ENCODE measurements at regions not wholly inside any gene's neighbourhood (a gene's known extent, or its start where the extent isn't known, plus 50 kb on each side); places are given as distances from the start of the nearest gene placed in this dataset.

- TF ChIP-seq MXI1 (IDR thresholded peaks at IDR 0.05; ENCODE audit: low read depth, low read length) (no peak), E4F1 (IDR thresholded peaks at IDR 0.05; ENCODE audit: borderline replicate concordance, partially characterized antibody) (no peak), POLR2AphosphoS5 (IDR thresholded peaks at IDR 0.05; ENCODE audit: low read length) (no peak), ZNF687 (IDR thresholded peaks at IDR 0.05) (no peak)
Observed at GRCh38 chr1:90778486-90778885, 61.4 kb upstream of the BARHL2 start (continued).

- Histone ChIP-seq H3K4me1 (ENCODE audit: control insufficient read depth, insufficient read depth, low read length) (no peaks in the 10 kb centered on the region), H3K4me2 (ENCODE audit: control insufficient read depth, insufficient read depth) (no peak overlapping the region), H3K4me3 (no peak overlapping the region), H3K27me3 (replicated peaks in 1 of 2; ENCODE audit: control insufficient read depth in 2 of 2, insufficient read depth in 2 of 2, low read length in 1 of 2) (no peaks in the 10 kb centered on the region), H2AFZ (ENCODE audit: control insufficient read depth, low read depth, low read length) (no peak overlapping the region), H3K9ac (ENCODE audit: control insufficient read depth, insufficient read depth, low read length) (no peak overlapping the region), H3K27ac (ENCODE audit: control insufficient read depth, insufficient read depth) (no peak overlapping the region), H3K36me3 (ENCODE audit: control insufficient read depth in 2 of 2, insufficient read depth in 2 of 2, low read length in 1 of 2) (no peaks in the 10 kb centered on the region), H3K79me2 (ENCODE audit: control insufficient read depth, insufficient read depth, low read length) (no peaks in the 10 kb centered on the region), H4K20me1 (ENCODE audit: control insufficient read depth, insufficient read depth) (no peaks in the 10 kb centered on the region), H3K9me3 (replicated peaks; ENCODE audit: control insufficient read depth, insufficient read depth, low read length) (no peaks in the 10 kb centered on the region)
- intact Hi-C loops (cut with micrococcal nuclease; ENCODE audit: unreplicated experiment): no loop called here
- no peak for FAIRE-seq
- no peak for DNase-seq (ENCODE audit: low read depth, low spot score)
- RAD21 ChIA-PET (ENCODE audit: unreplicated experiment): interaction anchor here (0.9 kb wide), 1 partner anchor 391 kb away, joined by 3 read pairs; no protein-coding TSS in a partner anchor
- CTCF ChIA-PET: no interaction called here
- no TSS peak for BruUV-seq (replicated peaks)
- SMC1A ChIA-PET (ENCODE audit: uncharacterized antibody, unreplicated experiment): no interaction called here
- POLR2A ChIA-PET: no interaction called here
- in situ Hi-C loops (cut with MboI): no loop called here
- WGBS (ENCODE audit: insufficient coverage, insufficient replicate concordance, low lambda C conversion rate, missing lambda C conversion rate): 80% methylated on average over 3 of the region's 3 CpGs
- no peak for ATAC-seq
- no peak for TF ChIP-seq IRF3 (IDR thresholded peaks at IDR 0.05)
- no peak for TF ChIP-seq ZNF592 (IDR thresholded peaks at IDR 0.05)
- no peak for TF ChIP-seq ATF3 (IDR thresholded peaks at IDR 0.05; ENCODE audit: borderline replicate concordance, extremely low read depth, low read depth, low read length)
- TF ChIP-seq SP1 (IDR thresholded peaks at IDR 0.05; ENCODE audit: low read depth, low read length): no peak
- TF ChIP-seq HCFC1 (IDR thresholded peaks at IDR 0.05; ENCODE audit: low read length): no peak
Observed at GRCh38 chr1:90773812-90774211, 56.7 kb upstream of the BARHL2 start.
